Keratinocyte (primary cell): ENCODE measurements at regions not wholly inside any gene's neighbourhood (a gene's known extent, or its start where the extent isn't known, plus 50 kb on each side); places are given as distances from the start of the nearest gene placed in this dataset.

Experiments used
- DNase-seq: peaks from one replicate; pipeline ENCODE4 v3.0.0-alpha.2; 2011; ENCODE audit warnings: low read depth, missing footprints, low spot score
- FAIRE-seq: peaks from 2 replicates; lab custom pipeline; 2011; peaks lifted over from hg19 to GRCh38; lab: Jason Lieb, UNC
- H2AFZ ChIP-seq: 2 replicates; pipeline ENCODE4 v1.6.0; 2012; ENCODE audit warnings: low read length, control low read depth, inconsistent platforms; ENCODE audit not compliant: control insufficient read depth
- H3K27ac ChIP-seq: 2 replicates; pipeline ENCODE4 v1.5.1; 2011; ENCODE audit warnings: low read length; ENCODE audit not compliant: control insufficient read depth, insufficient read depth
- H3K27me3 ChIP-seq: 3 replicates; pipeline ENCODE4 v1.6.0; 2011; ENCODE audit warnings: low read length; ENCODE audit not compliant: control insufficient read depth, insufficient read depth; ENCODE audit errors: extremely low read depth
- H3K36me3 ChIP-seq, 2 experiments: 2 replicates in 1 of 2; 3 replicates in 1 of 2; pipeline ENCODE4 v1.5.1; 2011; ENCODE audit warnings: low read length in 2 of 2, mild to moderate bottlenecking in 1 of 2; ENCODE audit not compliant: control insufficient read depth in 2 of 2, insufficient read depth in 2 of 2; ENCODE audit errors: extremely low read depth in 1 of 2
- H3K4me1 ChIP-seq: 3 replicates; pipeline ENCODE4 v1.5.1; 2011; ENCODE audit warnings: low read length; ENCODE audit not compliant: control insufficient read depth, insufficient read depth; ENCODE audit errors: extremely low read depth
- H3K4me2 ChIP-seq: 3 replicates; pipeline ENCODE4 v1.6.0; 2011; ENCODE audit warnings: low read depth, low read length; ENCODE audit not compliant: control insufficient read depth, insufficient read depth; ENCODE audit errors: extremely low read depth
- H3K4me3 ChIP-seq, 3 experiments: fragments of 200-600 bp in 1 of 3; sonication (generic) in 1 of 3; 2 replicates in 2 of 3; 3 replicates in 1 of 3; pipeline ENCODE4 v1.5.1; 2011 to 2016; ENCODE audit warnings: low read length in 3 of 3, mild to moderate bottlenecking in 3 of 3, control low read depth in 2 of 3, inconsistent platforms in 1 of 3, low read depth in 1 of 3, mixed read lengths in 1 of 3, mixed run types in 1 of 3, moderate library complexity in 1 of 3; ENCODE audit not compliant: control insufficient read depth in 2 of 3, insufficient read depth in 2 of 3; ENCODE audit errors: extremely low read depth in 1 of 3
- H3K79me2 ChIP-seq: 2 replicates; pipeline ENCODE4 v1.6.0; 2012; ENCODE audit warnings: low read length; ENCODE audit not compliant: control insufficient read depth, insufficient read depth
- H3K9ac ChIP-seq: 3 replicates; pipeline ENCODE4 v1.6.0; 2011; ENCODE audit warnings: low read length; ENCODE audit not compliant: control insufficient read depth, insufficient read depth; ENCODE audit errors: extremely low read depth
- H3K9me1 ChIP-seq: 3 replicates; pipeline ENCODE4 v1.6.0; 2011; ENCODE audit warnings: low read length; ENCODE audit not compliant: control insufficient read depth, insufficient read depth; ENCODE audit errors: extremely low read depth
- H3K9me3 ChIP-seq: 2 replicates; pipeline ENCODE4 v1.5.1; 2012; ENCODE audit warnings: low read depth, low read length; ENCODE audit not compliant: control insufficient read depth
- H4K20me1 ChIP-seq: 3 replicates; pipeline ENCODE4 v1.6.0; 2011; ENCODE audit warnings: low read length; ENCODE audit not compliant: control insufficient read depth, insufficient read depth; ENCODE audit errors: extremely low read depth
- EZH2 ChIP-seq: IDR thresholded peaks from one replicate; pipeline ENCODE4 v1.6.1; 2012; ENCODE audit warnings: inconsistent platforms, mild to moderate bottlenecking, low read length, moderate library complexity
- dilution Hi-C: fragments of 300-500 bp; cut with MboI; formaldehyde crosslinking; loops from one replicate; pipeline ENCODE4 v1.7.0; 2020; ENCODE audit warnings: low sequenced_read_pairs; ENCODE audit not compliant: extremely low pct_ligation_motif_present
- TF ChIP-seq, protein P1 (sequence below), 3 experiments: IDR thresholded peaks in 1 of 3; conservative IDR thresholded peaks in 1 of 3; optimal IDR thresholded peaks in 1 of 3; 2 replicates in 2 of 3; 3 replicates in 1 of 3; pipeline versions ENCODE3 to v1.5.1; 2011; ENCODE audit warnings: low read length in 3 of 3, mild to moderate bottlenecking in 3 of 3, moderate library complexity in 2 of 3, control low read depth in 1 of 3, inconsistent platforms in 1 of 3; ENCODE audit not compliant: insufficient read depth in 2 of 3; ENCODE audit errors: extremely low read depth in 1 of 3

- H3K4me1 ChIP-seq, result no peaks in the 10 kb centered on the region
- dilution Hi-C loops, result no loop called here
- no peak for FAIRE-seq
These were observed 85.0 kb downstream of the UNCX start for GRCh38 chr7:1317646-1318045.

DNA sequence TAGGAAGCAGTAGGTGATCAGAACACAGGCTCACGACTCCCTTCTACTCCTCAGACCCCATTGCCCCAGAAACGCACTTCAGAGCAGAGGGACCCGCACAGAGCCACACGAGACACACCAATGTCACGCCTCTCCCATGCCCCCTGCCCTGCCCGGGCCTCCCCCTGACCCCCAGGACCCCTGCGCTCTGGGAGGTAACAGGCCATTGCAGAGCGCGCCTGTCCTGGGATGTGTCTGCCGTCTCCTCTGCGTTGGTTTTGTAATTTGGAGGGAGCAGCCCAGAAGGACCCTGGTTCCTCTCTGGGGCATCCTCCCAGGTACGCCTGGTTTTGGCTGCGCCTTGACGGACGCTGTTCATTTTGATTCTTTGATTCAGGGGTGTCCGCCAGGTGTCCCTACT is 85.4 kb downstream of the UNCX start:
- Histone ChIP-seq H3K36me3 (no peaks in the 10 kb centered on the region), H3K4me1 (no peaks in the 10 kb centered on the region), H3K27ac (no peak overlapping the region), H3K4me2 (no peak overlapping the region), H3K9me3 (no peaks in the 10 kb centered on the region), H2AFZ (no peak overlapping the region), H3K79me2 (no peaks in the 10 kb centered on the region), H4K20me1 (no peaks in the 10 kb centered on the region), H3K9ac (no peak overlapping the region), H3K27me3 (peaks cover 9% of the 10 kb centered on the region), H3K9me1 (no peaks in the 10 kb centered on the region), H3K4me3 (no peak overlapping the region)
- dilution Hi-C loops, result no loop called here
- DNase-seq (no peak), FAIRE-seq (no peak)
- no peak for TF ChIP-seq EZH2
- TF ChIP-seq, protein P1, sequence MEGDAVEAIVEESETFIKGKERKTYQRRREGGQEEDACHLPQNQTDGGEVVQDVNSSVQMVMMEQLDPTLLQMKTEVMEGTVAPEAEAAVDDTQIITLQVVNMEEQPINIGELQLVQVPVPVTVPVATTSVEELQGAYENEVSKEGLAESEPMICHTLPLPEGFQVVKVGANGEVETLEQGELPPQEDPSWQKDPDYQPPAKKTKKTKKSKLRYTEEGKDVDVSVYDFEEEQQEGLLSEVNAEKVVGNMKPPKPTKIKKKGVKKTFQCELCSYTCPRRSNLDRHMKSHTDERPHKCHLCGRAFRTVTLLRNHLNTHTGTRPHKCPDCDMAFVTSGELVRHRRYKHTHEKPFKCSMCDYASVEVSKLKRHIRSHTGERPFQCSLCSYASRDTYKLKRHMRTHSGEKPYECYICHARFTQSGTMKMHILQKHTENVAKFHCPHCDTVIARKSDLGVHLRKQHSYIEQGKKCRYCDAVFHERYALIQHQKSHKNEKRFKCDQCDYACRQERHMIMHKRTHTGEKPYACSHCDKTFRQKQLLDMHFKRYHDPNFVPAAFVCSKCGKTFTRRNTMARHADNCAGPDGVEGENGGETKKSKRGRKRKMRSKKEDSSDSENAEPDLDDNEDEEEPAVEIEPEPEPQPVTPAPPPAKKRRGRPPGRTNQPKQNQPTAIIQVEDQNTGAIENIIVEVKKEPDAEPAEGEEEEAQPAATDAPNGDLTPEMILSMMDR (optimal IDR thresholded peaks at IDR 0.05 in 1 of 3, IDR thresholded peaks at IDR 0.05 in 1 of 3, conservative IDR thresholded peaks at IDR 0.05 in 1 of 3; ENCODE audit: extremely low read depth in 1 of 3, insufficient read depth in 2 of 3, low read length in 3 of 3), result no peak

More at GRCh38 chr7:1317646-1318045, 85.0 kb downstream of the UNCX start:
- Histone ChIP-seq H3K9me1 (no peaks in the 10 kb centered on the region), H3K27ac (no peak overlapping the region), H4K20me1 (no peaks in the 10 kb centered on the region), H3K9me3 (no peaks in the 10 kb centered on the region), H3K79me2 (no peaks in the 10 kb centered on the region), H3K4me3 (no peak overlapping the region), H2AFZ (no peak overlapping the region), H3K9ac (no peak overlapping the region), H3K27me3 (peaks cover 6% of the 10 kb centered on the region), H3K36me3 (no peaks in the 10 kb centered on the region), H3K4me2 (no peak overlapping the region)
- no peak for DNase-seq
- TF ChIP-seq, protein P1 (optimal IDR thresholded peaks at IDR 0.05 in 1 of 3, IDR thresholded peaks at IDR 0.05 in 1 of 3, conservative IDR thresholded peaks at IDR 0.05 in 1 of 3; ENCODE audit: extremely low read depth in 1 of 3, insufficient read depth in 2 of 3, low read length in 3 of 3), result no peak
- TF ChIP-seq EZH2, result no peak
